CD1c-positive myeloid dendritic cell (primary cell): ENCODE measurements at regions not wholly inside any gene's neighbourhood (a gene's known extent, or its start where the extent isn't known, plus 50 kb on each side); places are given as distances from the start of the nearest gene placed in this dataset.

Experiments
- DNase-seq: peaks from one replicate; pipeline ENCODE4 v3.0.0-alpha.2; 2016; ENCODE audit errors: extremely low spot score

GRCh38 chr13:64793131-64793530, 2437.0 kb downstream of the PCDH9 start:
- no peak for DNase-seq

- DNase-seq, result no peak
These were observed 2438.8 kb downstream of the PCDH9 start for GRCh38 chr13:64791373-64791772.

GRCh38 chr13:64782466-64782865, 2447.7 kb downstream of the PCDH9 start:
- DNase-seq, result no peak

- DNase-seq, result no peak
These were observed 2452.1 kb downstream of the PCDH9 start for GRCh38 chr13:64778002-64778401.

- no peak for DNase-seq
These were observed 2455.2 kb downstream of the PCDH9 start for GRCh38 chr13:64774915-64775314.

- DNase-seq, result no peak
These were observed 2459.4 kb downstream of the PCDH9 start for GRCh38 chr13:64770743-64771142.

- no peak for DNase-seq
These were observed 2463.1 kb downstream of the PCDH9 start for GRCh38 chr13:64767054-64767453.

GRCh38 chr13:64765636-64766035, 2464.5 kb downstream of the PCDH9 start:
- no peak for DNase-seq

GRCh38 chr13:64758521-64759244, 2471.5 kb downstream of the PCDH9 start:
- DNase-seq, result no peak

- no peak for DNase-seq
These were observed 2473.5 kb downstream of the PCDH9 start for GRCh38 chr13:64756621-64757020.

- DNase-seq, result no peak
These were observed 2474.2 kb downstream of the PCDH9 start for GRCh38 chr13:64755961-64756360.

- DNase-seq, result no peak
These were observed 2476.7 kb downstream of the PCDH9 start for GRCh38 chr13:64753233-64754000.

- DNase-seq, result no peak
These were observed 2480.8 kb downstream of the PCDH9 start for GRCh38 chr13:64749301-64749700.

GRCh38 chr13:64746845-64747244, 2483.3 kb downstream of the PCDH9 start:
- DNase-seq, result no peak

GRCh38 chr13:64740493-64740892, 2489.6 kb downstream of the PCDH9 start:
- no peak for DNase-seq

- DNase-seq, result no peak
These were observed 2504.6 kb downstream of the PCDH9 start for GRCh38 chr13:64725492-64725891.

- DNase-seq, result no peak
These were observed 2506.4 kb downstream of the PCDH9 start for GRCh38 chr13:64723724-64724123.

- no peak for DNase-seq
These were observed 2512.0 kb downstream of the PCDH9 start for GRCh38 chr13:64718116-64718515.

- no peak for DNase-seq
These were observed 2513.2 kb downstream of the PCDH9 start for GRCh38 chr13:64716936-64717335.

- no peak for DNase-seq
These were observed 2521.1 kb downstream of the PCDH9 start for GRCh38 chr13:64709079-64709478.

GRCh38 chr13:64704121-64704649, 2526.0 kb downstream of the PCDH9 start:
- DNase-seq, result no peak

- DNase-seq, result no peak
These were observed 2532.9 kb downstream of the PCDH9 start for GRCh38 chr13:64697226-64697625.
